HG02610 (cell line): ENCODE measurements at regions not wholly inside any gene's neighbourhood (a gene's known extent, or its start where the extent isn't known, plus 50 kb on each side); places are given as distances from the start of the nearest gene placed in this dataset.
"Not testable (repeated sequence)": the region's sequence is repeated elsewhere in the genome, so short reads cannot be mapped to it uniquely, and the experiment has no call there.

ENCODE experiments used
- ATAC-seq: cut with Tn5 transposase; IDR thresholded peaks from one replicate; pipeline ENCODE4 v1.9.1; 2021; ENCODE audit warnings: mild to moderate bottlenecking, moderate library complexity; ENCODE audit not compliant: unreplicated experiment

DNA sequence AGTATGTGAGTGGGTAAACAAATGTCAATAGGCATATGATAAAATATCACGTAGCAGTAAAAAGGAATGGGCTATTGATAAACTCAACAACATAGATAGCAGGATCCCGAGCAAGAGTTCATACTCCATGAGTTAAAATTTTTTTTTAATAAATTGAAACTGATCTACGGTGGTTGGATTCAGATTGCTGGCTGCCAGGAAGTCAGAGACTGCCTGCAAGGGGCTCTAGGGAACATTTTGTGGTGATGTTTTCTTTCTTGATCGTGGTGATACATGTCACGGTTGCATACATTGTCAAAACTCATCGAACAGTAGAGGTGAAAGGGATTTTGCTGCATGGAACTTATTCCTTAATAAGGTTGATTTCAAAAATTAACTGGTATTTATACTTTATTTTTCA, 62.6 kb upstream of the WNT7B start:
- ATAC-seq = no peak

DNA sequence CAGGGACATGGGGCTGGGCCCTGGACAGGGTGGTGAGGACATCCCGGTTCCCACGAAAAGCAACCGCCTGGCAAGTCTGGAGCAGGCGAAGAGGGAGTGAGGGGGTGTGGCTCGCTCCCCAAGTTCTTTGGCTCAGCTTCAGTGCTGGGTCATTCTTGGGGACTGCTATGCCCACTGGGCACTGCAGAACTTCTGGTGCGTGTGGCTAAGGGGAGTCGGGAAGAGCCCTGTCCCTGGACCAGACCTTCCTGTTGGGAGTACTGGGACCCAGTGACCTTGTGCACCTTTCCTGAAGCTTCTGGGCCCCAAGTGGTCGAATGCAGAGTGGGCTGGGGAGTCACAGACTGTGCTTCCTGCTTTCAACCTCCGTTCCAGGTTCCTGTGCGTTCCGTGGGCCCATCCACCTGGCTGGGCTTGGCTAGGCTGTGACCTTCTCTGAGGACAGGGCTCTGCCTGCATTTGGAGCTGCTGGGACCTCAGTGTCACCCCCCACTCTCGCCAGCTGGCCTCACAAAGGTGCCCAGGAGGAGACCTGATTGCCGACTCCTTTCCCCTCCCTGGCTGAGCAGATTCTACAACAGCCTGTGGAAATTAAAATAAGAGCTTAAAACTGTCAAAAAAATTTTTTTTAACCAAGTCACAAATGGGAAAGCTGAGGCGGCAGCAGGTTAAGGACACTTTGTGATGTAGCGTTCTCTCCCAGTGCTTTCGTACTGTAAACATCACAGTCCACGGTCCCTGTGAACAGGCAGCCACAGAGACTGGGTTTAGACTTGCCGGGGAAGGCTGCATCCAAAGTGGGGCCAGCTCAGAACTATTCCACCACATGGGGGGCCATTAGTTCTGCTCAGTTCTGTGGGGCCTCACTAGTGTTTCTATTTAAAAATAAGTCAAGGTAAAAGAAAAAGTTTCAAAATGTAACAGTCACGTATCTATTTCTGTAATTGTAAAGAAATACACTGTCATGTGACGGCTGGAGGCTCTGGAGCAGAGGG, 63.8 kb upstream of the WNT7B start:
- ATAC-seq = no peak

DNA sequence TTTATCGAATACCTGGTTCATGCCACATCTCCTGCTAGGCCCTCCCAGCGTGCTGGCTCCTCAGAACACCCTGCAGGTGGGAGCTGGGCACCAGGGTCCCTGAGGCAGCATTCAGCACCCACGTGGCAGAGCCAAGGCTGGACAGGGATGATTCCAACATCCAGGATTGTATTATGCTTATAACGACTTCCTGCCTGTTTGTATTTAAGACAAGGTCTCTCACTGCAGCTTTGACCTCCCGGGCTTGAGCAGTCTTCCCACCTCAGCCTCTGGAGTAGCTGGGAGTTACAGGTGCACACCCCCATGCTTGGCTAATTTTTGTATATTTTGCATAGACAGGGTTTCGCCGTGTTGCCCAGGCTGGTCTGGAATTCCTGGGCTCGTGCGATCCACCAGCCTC, 64.7 kb upstream of the WNT7B start:
- no peak for ATAC-seq

DNA sequence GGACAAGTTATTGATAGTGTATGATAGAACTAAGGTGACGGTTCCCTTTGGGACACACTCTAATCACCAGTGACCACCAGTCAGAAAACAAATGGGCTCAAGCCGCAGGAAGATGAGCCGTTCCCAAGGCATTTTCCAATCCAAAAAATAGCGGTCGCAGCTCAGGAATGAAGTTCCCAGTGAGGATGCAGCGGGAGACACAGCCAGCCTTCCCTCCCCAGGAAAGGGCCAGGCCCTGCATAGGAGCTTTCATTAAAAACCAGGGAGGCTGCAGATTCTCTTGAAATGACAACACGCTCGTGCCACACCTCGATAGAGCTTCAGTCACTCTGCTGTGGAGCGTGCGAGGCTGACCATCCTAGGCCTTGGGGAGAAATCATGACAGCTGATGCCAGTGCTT, 65.8 kb upstream of the WNT7B start:
- no peak for ATAC-seq

DNA sequence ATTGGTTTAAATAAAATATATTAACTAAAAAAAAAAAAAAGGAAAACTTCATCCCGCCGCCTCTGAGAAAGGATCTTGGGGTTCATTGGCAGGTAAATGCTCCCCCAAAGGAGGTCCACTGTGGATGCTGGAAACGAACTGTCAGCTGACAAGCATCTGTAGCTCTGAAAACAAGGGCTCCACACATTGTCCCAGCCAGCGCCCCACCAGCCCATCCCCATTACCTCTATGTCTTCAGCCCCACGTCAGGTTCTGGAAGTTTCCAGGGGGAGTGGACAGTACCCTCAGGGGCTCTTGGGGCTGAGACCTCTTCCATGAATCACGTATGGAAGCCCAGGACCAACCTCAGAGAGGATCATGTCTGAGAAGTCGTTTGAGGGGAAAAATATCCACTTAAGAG, 66.4 kb upstream of the WNT7B start:
- ATAC-seq = no peak

DNA sequence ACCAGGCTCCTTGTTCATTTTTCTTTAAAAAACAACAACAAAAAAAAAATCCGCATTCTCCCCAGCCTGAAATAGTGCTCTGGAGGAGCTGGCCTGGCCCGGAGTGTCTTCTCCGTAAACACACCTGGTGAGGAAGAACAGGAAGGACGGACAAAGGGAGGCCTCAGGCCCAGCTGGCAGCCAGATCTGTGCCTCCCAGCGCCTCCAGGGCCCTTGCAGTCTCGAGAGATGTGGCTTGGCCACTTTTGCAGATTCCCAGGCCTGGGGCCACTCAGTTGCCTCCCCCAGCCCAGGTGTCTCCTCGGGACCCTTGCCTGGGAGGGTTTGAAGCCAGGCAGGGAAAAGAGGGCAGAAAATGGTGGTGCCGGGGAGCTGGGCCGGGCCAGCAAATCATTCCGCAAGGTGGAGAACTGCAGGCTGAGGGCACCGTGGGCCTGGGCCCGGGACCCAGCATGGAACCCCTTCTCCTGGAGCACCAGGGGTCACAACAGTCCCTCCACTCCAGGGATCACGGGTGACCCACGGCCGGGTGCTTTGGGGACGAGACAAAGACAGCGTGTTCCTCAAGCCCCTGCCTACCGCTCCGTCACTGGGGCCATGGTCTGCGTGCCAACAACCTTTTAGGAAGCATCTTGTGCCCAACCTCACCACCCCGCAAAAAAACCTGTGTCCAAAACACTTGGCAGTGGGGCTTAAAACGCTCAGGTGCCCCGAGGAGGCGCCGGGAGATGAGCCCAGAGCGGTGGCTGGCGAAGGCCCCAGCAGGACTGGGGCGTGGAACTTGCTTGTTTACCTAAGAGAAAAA, 67.1 kb upstream of the WNT7B start:
- no peak for ATAC-seq

DNA sequence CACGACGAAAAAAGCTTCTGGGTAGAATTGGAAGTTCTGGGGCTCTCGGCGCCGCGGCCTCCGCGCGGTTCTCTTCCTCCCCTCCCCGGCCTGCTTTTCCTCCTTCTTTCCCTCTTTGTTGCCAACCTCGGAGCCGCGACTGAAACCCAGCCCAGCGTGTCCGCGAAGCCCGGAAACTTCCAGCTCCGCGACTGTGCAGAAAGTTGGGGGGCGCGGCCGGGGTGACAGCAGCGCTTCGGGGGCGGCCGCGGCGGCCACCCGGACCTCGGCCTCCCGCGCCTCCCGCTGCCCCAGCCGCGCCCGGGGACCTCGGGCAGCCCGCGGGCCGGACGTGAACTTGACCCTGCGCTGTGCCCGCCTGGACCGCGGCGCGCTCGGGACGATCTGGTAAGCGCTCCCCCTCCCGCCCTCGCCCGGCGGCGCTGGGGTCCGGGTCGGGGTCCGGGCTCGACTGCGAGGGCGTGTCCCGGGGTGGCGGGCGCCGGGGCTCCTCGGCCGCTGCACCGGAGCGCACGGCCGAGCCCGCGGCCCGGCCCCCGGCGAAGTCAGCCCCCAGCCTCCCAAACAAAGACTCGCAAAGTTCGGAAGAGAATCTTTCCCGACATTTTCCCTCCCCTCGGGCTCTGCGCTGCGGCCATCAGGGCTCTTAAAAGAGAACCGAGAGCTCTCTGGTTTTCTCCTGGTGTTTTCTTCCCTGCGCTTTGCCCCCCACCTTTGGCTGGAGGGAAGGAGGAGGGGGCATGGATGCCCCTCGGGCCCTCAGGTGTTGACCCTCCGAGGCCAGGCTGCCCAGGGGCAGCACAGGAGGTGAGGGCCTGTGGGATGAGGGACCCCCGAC, 67.9 kb upstream of the WNT7B start:
- no peak for ATAC-seq

DNA sequence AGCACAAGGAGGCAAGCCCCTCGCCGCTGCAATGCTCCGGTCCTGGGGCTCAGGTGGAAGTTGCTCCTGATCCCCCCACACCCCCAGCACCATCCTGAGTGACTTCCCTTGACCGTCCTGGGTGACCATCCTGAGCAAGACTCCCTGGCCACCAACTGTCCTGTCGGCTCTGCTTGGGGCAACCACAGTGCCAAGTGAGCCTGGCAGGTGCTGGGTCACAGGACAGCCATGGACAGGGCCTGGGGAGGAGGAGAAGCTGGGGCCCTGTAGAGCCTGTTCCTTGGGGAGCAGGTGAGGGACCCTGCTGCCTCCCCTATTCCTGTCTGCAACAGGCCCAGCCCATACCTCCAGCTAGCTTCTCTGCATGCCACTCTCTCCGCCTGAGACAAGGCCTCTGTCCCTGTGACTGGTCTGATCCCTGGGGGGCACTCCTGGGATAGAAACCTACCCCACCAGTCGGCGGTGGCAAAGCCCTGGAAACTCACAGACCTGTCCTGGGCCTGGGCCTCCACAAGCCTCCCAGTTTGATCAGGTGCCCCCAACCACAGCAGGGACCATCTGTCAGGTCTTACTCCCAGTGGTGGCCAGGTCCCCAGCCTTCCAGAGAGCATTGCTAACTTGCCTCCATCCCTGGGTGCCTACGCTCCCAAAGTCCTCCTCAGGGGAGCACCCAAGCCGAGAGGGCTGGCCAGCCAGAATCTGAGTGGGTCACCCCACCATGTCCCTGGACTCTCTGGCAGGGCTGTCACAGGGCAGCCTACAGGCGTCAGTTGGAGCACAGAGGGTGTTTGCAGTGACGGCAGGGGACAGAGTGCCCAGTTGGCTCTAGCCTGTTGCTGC, 68.7 kb upstream of the WNT7B start:
- no peak for ATAC-seq

DNA sequence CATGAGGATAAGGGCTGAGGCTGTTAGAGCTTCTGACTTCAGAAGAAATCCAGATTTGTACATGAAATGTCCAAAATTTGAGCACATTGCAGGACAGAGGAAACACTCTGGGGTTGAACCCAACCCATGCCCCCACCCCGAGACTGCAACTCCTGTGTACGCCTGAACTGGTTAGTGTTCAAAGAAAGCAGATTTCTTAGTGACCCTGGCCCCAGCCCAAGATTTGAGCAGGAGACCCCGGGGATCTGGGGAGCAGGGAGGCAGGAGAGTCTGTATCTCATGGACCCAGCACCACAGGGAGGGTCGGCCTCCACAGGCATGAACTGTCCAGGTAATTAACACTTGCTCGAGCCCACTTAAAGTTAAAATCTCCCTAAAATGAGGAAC, 69.3 kb upstream of the WNT7B start:
- no peak for ATAC-seq

DNA sequence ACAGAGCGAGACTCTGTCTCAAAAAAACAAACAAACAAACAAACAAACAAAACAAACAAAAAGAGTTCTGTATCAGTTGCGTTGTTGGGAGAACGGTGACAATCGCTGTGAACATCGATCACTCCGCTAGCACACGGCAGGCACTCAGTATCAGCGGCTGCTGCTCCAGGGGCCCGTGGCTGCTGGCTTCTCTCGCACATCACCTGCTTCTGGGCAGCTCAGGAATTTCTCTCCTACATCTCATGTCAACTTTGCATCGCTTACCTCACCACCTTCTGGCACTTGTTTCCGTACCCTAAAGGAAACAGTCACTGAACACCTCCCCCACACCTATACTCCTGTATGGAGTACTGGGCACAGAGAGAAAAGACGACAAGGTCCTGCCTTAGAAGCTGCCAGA, 70.3 kb upstream of the WNT7B start:
- no peak for ATAC-seq

DNA sequence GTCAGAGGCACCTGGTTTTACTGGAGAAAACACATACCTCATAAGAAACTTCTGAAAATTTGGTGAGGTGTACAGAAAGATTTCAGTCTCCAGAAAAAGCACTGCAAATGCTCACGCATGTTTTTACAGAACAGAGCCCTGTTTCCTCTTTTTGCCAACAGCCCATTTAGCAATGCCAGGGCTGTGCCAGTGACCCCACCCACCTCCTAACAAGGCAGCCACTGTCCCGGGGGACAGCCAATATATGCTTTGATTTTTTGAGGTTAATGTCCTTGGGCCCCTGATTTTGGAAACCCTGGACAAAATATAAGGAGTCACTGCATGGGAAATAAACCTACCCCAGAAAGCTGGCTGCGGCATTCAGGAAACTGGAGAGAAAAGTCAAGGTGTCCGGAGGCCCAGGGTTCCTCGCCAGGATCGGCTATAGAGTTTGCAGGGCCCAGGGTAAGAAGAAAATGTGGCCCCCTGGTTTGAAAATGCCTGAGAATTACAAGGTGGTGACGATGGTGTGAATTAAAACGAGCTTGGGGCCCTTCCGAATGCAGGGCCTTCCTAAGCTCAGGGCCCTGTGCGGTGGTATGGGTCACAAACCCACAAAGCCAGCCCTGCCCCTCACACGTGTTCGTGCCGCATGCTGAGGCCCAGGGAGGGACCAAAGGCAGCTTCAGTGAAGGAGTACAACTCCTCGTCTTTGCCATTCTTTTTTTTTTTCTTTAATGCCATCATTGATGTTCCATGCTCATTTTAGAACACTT, 71.1 kb upstream of the WNT7B start:
- ATAC-seq = no peak

DNA sequence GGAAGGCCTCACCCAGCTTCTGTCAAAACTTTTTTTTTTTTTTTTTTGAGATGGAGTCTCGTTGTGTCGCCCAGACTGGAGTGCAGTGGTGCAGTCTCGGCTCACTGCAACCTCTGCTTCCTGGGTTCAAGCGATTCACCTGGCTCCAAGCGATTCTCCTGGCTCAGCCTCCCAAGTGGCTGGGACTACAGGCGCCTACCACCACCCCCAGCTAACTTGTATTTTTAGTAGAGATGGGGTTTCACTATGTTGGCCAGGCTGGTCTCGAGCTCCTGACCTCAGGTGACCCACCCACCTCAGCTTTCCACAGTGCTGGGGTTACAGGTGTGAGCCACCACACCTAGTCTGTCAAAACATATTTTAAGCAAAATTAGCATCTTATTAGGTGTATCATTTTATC, 71.7 kb upstream of the WNT7B start:
- not testable (repeated sequence) for ATAC-seq

DNA sequence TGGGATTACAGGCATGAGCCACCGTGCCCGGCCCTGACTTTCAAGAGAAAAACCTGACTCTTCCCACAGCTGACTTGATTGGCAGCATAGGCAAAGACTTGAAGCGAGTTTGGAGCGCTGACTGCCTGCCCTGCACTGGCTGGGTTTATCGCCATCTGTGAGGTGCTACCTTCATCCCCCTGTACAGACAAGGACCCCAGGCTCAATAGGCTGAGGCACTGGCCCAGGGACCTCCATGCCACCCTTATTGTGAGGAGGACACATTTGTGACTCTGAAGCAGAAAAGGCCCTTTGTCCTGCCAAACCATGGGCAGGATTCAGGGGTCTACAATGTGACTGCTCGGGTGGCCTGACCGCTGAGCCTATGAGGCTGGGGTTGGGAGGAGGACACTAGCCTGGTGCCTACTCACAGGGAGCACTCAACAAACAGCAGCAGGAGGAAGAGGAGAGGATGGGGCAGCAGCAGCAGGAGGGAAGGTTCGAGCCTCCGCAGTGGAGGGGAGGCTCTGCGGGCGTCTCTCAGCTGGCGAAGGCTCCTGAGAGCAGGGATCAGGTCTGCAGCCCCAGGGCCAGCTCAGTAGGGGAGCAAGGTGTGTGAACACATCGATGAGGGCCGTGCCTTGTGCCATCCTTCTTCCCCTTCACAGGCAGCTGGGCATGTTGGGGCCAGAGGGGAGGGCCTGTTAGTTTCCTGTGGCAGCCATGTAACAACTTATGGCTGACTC, 72.9 kb upstream of the WNT7B start:
- no peak for ATAC-seq

DNA sequence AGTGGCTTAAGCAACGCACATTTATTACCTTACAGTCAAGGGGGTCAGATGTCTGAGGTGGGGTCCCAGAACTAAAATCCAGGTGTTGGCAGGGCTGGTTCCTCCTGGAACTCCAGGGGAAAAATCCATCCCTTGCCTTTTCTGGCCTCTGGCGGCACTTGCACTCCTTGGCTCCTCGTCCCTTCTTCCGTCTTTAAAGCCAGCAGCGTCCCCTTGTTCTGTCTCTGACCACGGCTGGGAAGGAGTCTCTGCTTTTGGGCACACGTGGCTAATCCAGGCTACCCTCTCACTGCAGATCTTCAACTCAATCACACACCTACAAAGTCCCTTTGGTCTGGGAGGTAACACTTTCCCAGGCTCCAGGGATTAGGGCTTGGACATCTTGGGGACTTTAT, 73.5 kb upstream of the WNT7B start:
- no peak for ATAC-seq

DNA sequence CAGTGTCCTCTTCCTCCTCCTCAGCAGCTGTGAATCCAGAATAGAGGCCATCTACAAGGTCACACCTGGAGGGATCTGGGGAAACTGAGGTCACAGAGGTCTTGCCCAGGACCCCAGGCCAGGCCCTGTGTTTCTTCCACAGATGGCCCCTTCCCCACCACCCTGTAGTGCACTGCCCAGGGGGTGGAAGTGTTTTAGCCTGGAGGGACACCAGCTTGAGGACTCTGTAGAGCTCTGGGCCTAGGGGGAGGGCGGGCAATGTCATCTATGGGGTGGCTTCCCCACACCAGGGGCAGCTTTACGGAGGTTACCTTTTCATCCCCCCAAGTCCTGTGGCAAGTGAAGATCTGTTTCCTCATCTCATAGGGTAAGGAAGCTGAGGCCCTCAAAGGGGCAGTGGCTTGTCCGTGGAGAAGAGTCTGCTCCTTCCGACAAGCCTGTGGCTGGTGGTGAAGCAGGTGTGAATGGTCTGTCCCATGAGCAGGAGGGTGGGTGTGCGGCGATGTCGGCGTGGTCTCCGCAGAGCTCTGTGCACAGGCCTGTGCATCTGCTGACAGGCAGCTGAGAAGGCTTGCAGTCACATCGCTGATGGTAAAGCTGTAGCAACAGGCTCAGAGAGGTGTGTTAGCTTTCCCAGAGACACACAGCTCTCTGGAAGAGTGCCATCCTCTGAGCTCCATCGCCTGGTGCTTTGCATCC, 74.1 kb upstream of the WNT7B start:
- no peak for ATAC-seq

DNA sequence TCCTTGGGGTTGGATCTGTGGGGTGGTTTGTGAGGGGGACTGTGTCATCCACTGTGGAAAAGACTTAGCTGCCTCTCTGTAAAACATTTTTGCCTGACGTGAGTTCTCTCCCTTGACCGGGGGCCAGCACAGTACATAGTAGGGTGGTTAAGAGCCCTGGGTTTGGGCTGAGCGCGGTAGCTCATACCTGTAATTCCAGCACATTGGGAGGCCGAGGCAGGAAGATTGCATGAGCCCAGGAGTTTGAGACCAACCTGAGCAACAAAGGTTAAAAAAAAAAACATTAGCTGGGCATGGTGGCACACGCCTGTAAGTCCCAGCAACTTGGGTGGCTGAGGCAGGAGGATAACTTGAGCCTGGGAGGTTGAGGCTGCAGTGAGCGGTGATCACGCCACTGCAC, 74.7 kb upstream of the WNT7B start:
- ATAC-seq = no peak

DNA sequence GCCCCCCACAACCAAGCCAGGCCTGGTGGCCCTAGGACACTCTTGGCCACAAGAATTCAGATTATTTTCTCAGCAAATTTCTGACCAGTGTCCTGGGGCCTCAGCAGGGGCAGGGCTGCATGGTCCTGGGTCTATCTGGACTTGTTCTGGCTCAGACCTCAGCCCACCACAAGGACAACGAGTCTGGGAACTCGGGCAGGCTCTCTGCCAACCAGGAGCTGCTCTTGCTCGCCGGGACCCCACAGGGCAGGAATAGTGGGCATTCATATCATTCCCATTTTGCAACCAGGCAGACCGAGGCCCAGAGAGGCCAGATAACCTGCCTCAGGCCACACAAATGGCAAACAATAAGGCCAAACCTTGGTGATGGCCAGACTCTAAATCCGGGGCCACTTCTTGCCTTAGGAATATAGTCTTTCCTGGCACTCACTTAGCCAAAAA, 75.4 kb upstream of the WNT7B start:
- ATAC-seq = no peak
